Endothelial cell of umbilical vein (primary cell): ENCODE measurements at regions not wholly inside any gene's neighbourhood (a gene's known extent, or its start where the extent isn't known, plus 50 kb on each side); places are given as distances from the start of the nearest gene placed in this dataset.
"Not testable (repeated sequence)": the region's sequence is repeated elsewhere in the genome, so short reads cannot be mapped to it uniquely, and the experiment has no call there.

Source experiments
- BruUV-seq: library from RNA; stranded (reverse); fragments of 400-500 nt; replicated peaks from 2 replicates; lab custom pipeline; 2021; lab: Mats Ljungman, UMichigan
- CTCF ChIA-PET: fragments of 300-600, 350-600 bp; sonication (Branson Sonifier 250); formaldehyde crosslinking; loops from one replicate; lab custom pipeline; 2021; ENCODE audit warnings: antibody characterized with exemption, inconsistent platforms; lab: Charles Lee
- POLR2A ChIA-PET: fragments of 300-600, 350-600 bp; sonication (Branson Sonifier 250); formaldehyde crosslinking; loops from one replicate; lab custom pipeline; 2021; ENCODE audit warnings: antibody characterized with exemption, inconsistent platforms; lab: Charles Lee
- DNase-seq: peaks from one replicate; pipeline ENCODE4 v3.0.0-alpha.2; 2011; ENCODE audit warnings: low read depth, low spot score
- FAIRE-seq: peaks from 2 replicates; lab custom pipeline; 2011; peaks lifted over from hg19 to GRCh38; lab: Jason Lieb, UNC
- H2AFZ ChIP-seq: 2 replicates; pipeline ENCODE4 v1.6.0; 2012; ENCODE audit warnings: low read depth, low read length, control low read depth, inconsistent platforms
- H3K27ac ChIP-seq: 2 replicates; pipeline ENCODE4 v1.5.1; 2011; ENCODE audit warnings: low read depth, mild to moderate bottlenecking, control low read depth, low read length, moderate library complexity; ENCODE audit not compliant: insufficient read depth
- H3K27me3 ChIP-seq, 2 experiments: 2 replicates each; pipeline versions ENCODE4 v1.6.0 to v1.6.1; 2011; ENCODE audit warnings: low read length in 2 of 2, mixed read lengths in 1 of 2; ENCODE audit not compliant: control insufficient read depth in 2 of 2, insufficient read depth in 2 of 2
- H3K36me3 ChIP-seq, 2 experiments: 2 replicates in 1 of 2; 3 replicates in 1 of 2; pipeline ENCODE4 v1.5.1; 2011; ENCODE audit warnings: low read length in 2 of 2, mild to moderate bottlenecking in 1 of 2, moderate library complexity in 1 of 2; ENCODE audit not compliant: control insufficient read depth in 2 of 2, insufficient read depth in 2 of 2; ENCODE audit errors: extremely low read depth in 1 of 2
- H3K4me1 ChIP-seq: 3 replicates; pipeline ENCODE4 v1.5.1; 2011; ENCODE audit warnings: mild to moderate bottlenecking, low read length; ENCODE audit not compliant: control insufficient read depth, insufficient read depth; ENCODE audit errors: extremely low read depth
- H3K4me2 ChIP-seq: 2 replicates; pipeline ENCODE4 v1.6.1; 2011; ENCODE audit warnings: low read length, control low read depth, mixed read lengths; ENCODE audit not compliant: insufficient read depth
- H3K4me3 ChIP-seq, 3 experiments: fragments of 200-600 bp in 1 of 3; sonication (generic), shearing (Covaris generic) in 1 of 3; replicated peaks in 1 of 3; 2 replicates each; pipeline ENCODE4 v1.5.1; 2011 to 2016; ENCODE audit warnings: control low read depth in 3 of 3, low read length in 3 of 3, mild to moderate bottlenecking in 2 of 3, inconsistent platforms in 1 of 3, low read depth in 1 of 3, moderate library complexity in 1 of 3; ENCODE audit not compliant: insufficient read depth in 1 of 3
- H3K79me2 ChIP-seq: 2 replicates; pipeline ENCODE4 v1.6.0; 2012; ENCODE audit warnings: low read length, inconsistent platforms; ENCODE audit not compliant: control insufficient read depth, insufficient read depth
- H3K9ac ChIP-seq: replicated peaks from 2 replicates; pipeline ENCODE3; 2011; ENCODE audit warnings: low read length, control low read depth; ENCODE audit not compliant: insufficient read depth; ENCODE audit errors: extremely low read depth
- H3K9me1 ChIP-seq: replicated peaks from 3 replicates; pipeline ENCODE4 v1.6.0; 2011; ENCODE audit warnings: mild to moderate bottlenecking, low read length; ENCODE audit not compliant: control insufficient read depth, insufficient read depth; ENCODE audit errors: extremely low read depth
- H3K9me3 ChIP-seq: replicated peaks from 2 replicates; pipeline ENCODE4 v1.5.1; 2012; ENCODE audit warnings: low read length, inconsistent platforms; ENCODE audit not compliant: control insufficient read depth, insufficient read depth
- H4K20me1 ChIP-seq: replicated peaks from 2 replicates; pipeline ENCODE3; 2011; ENCODE audit warnings: mild to moderate bottlenecking, low read length; ENCODE audit not compliant: control insufficient read depth, insufficient read depth; ENCODE audit errors: extremely low read depth
- EZH2 ChIP-seq: IDR thresholded peaks from 2 replicates; pipeline ENCODE4 v1.6.1; 2012; ENCODE audit warnings: borderline replicate concordance, low read depth, mild to moderate bottlenecking, moderate library complexity, low read length, inconsistent platforms; ENCODE audit not compliant: severe bottlenecking
- FOS ChIP-seq: IDR thresholded peaks from 2 replicates; pipeline ENCODE4 v1.6.1; 2011; ENCODE audit warnings: mild to moderate bottlenecking, low read length, moderate library complexity, borderline replicate concordance; ENCODE audit not compliant: insufficient read depth
- GATA2 ChIP-seq: IDR thresholded peaks from 2 replicates; pipeline ENCODE4 v1.7.0; 2011; ENCODE audit warnings: low read depth, mild to moderate bottlenecking, moderate library complexity, mixed read lengths, low read length; ENCODE audit not compliant: insufficient read length, insufficient read depth
- JUN ChIP-seq: IDR thresholded peaks from 2 replicates; pipeline ENCODE4 v1.6.1; 2011; ENCODE audit warnings: borderline replicate concordance, low read depth; ENCODE audit not compliant: insufficient read length, insufficient read depth
- MYC ChIP-seq: IDR thresholded peaks from one replicate; pipeline ENCODE4 v1.6.1; 2011; ENCODE audit warnings: mild to moderate bottlenecking, low read depth, low read length
- POLR2A ChIP-seq: IDR thresholded peaks from 2 replicates; pipeline ENCODE4 v1.6.1; 2012; ENCODE audit warnings: low read depth, mild to moderate bottlenecking, control low read depth, low read length
- POLR2AphosphoS5 ChIP-seq: IDR thresholded peaks from 2 replicates; pipeline ENCODE4 v1.6.1; 2012; ENCODE audit warnings: low read depth, mild to moderate bottlenecking, control low read depth, low read length, moderate library complexity; ENCODE audit not compliant: insufficient read depth
- dilution Hi-C: fragments of 300-500 bp; cut with MboI; formaldehyde crosslinking; loops from one replicate; pipeline ENCODE4 v1.15.0; 2019; ENCODE audit warnings: low sequenced_read_pairs; ENCODE audit not compliant: extremely low pct_ligation_motif_present
- intact Hi-C: fragments of 100-400 bp; cut with micrococcal nuclease; formaldehyde crosslinking; loops from one replicate; pipeline ENCODE4 v1.10.0; 2022
- TF ChIP-seq, protein P1 (sequence below), 2 donors: IDR thresholded peaks; 1 replicate in 1 of 2; 2 replicates in 1 of 2; pipeline ENCODE4 v1.5.1; 2011; ENCODE audit warnings: low read length in 2 of 2, mild to moderate bottlenecking in 2 of 2, moderate library complexity in 2 of 2, control low read depth in 1 of 2, inconsistent platforms in 1 of 2, low read depth in 1 of 2; ENCODE audit not compliant: insufficient read depth in 1 of 2; ENCODE audit errors: extremely low read depth in 1 of 2

GRCh38 chr1:172851077-172851476 lies 192.2 kb downstream of the FASLG start:
- no peaks in the 10 kb centered on the region for H4K20me1 ChIP-seq
- CTCF ChIA-PET, result interaction anchor here (1.0 kb wide), 1 partner anchor 1076 kb away, joined by 3 read pairs; no protein-coding TSS in a partner anchor
- no peak for FAIRE-seq
- no peaks in the 10 kb centered on the region for H3K4me1 ChIP-seq
- TF ChIP-seq MYC (no peak), POLR2AphosphoS5 (no peak), EZH2 (no peak)
- no peak overlapping the region for H3K4me3 ChIP-seq
- no peaks in the 10 kb centered on the region for H3K27me3 ChIP-seq
- H3K9me1 ChIP-seq, result no peaks in the 10 kb centered on the region
- no TSS peak for BruUV-seq
- dilution Hi-C loops, result no loop called here
- no peak overlapping the region for H2AFZ ChIP-seq
- H3K9me3 ChIP-seq, result no peaks in the 10 kb centered on the region
- no peak overlapping the region for H3K27ac ChIP-seq
- no peaks in the 10 kb centered on the region for H3K36me3 ChIP-seq
- no peak overlapping the region for H3K9ac ChIP-seq
- no peaks in the 10 kb centered on the region for H3K79me2 ChIP-seq
- no peak for DNase-seq
- H3K4me2 ChIP-seq, result no peak overlapping the region
- intact Hi-C loops, result no loop called here
- POLR2A ChIA-PET, result no interaction called here

- BruUV-seq, result no TSS peak
- Histone ChIP-seq H3K4me3 (no peak overlapping the region), H3K4me2 (no peak overlapping the region), H3K9ac (no peak overlapping the region), H3K27me3 (no peaks in the 10 kb centered on the region), H3K79me2 (no peaks in the 10 kb centered on the region), H3K36me3 (no peaks in the 10 kb centered on the region), H2AFZ (no peak overlapping the region), H3K9me3 (no peaks in the 10 kb centered on the region), H3K4me1 (no peaks in the 10 kb centered on the region), H3K27ac (no peak overlapping the region), H4K20me1 (no peaks in the 10 kb centered on the region), H3K9me1 (no peaks in the 10 kb centered on the region)
- dilution Hi-C loops, result no loop called here
- intact Hi-C loops, result no loop called here
- TF ChIP-seq POLR2A, result no peak
- TF ChIP-seq EZH2, result no peak
- TF ChIP-seq FOS, result no peak
- TF ChIP-seq GATA2, result no peak
- TF ChIP-seq MYC, result no peak
- no peak for TF ChIP-seq JUN
- TF ChIP-seq, protein P1, sequence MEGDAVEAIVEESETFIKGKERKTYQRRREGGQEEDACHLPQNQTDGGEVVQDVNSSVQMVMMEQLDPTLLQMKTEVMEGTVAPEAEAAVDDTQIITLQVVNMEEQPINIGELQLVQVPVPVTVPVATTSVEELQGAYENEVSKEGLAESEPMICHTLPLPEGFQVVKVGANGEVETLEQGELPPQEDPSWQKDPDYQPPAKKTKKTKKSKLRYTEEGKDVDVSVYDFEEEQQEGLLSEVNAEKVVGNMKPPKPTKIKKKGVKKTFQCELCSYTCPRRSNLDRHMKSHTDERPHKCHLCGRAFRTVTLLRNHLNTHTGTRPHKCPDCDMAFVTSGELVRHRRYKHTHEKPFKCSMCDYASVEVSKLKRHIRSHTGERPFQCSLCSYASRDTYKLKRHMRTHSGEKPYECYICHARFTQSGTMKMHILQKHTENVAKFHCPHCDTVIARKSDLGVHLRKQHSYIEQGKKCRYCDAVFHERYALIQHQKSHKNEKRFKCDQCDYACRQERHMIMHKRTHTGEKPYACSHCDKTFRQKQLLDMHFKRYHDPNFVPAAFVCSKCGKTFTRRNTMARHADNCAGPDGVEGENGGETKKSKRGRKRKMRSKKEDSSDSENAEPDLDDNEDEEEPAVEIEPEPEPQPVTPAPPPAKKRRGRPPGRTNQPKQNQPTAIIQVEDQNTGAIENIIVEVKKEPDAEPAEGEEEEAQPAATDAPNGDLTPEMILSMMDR (IDR thresholded peaks at IDR 0.05; ENCODE audit: extremely low read depth in 1 of 2, insufficient read depth in 1 of 2, low read depth in 1 of 2, low read length in 2 of 2), result no peak
- no peak for TF ChIP-seq POLR2AphosphoS5
- no peak for DNase-seq
- ChIA-PET POLR2A (no interaction called here), CTCF (no interaction called here)
- no peak for FAIRE-seq
Measured at GRCh38 chr1:172851856-172852255, 193.0 kb downstream of the FASLG start.

GRCh38 chr1:172855983-172856382 lies 194.8 kb downstream of the TNFSF18 start:
- H3K9me3 ChIP-seq, dilution Hi-C loops, H3K4me3 ChIP-seq, H3K9me1 ChIP-seq, DNase-seq, H2AFZ ChIP-seq, POLR2A ChIA-PET, H3K4me2 ChIP-seq, BruUV-seq, H4K20me1 ChIP-seq, H3K27ac ChIP-seq, intact Hi-C loops, CTCF ChIA-PET, H3K27me3 ChIP-seq, FAIRE-seq, H3K36me3 ChIP-seq, H3K9ac ChIP-seq, H3K79me2 ChIP-seq: not testable (repeated sequence)
- H3K4me1 ChIP-seq, result peaks cover 12% of the 10 kb centered on the region
